ENCODE measurements at regions not wholly inside any gene's neighbourhood (a gene's known extent, or its start where the extent isn't known, plus 50 kb on each side); places are given as distances from the start of the nearest gene placed in this dataset.

- H4K8ac ChIP-seq (replicated peaks; ENCODE audit: insufficient read length, low read depth, low read length) = no peak overlapping the region
- H3K79me2 ChIP-seq (ENCODE audit: insufficient read depth, low read length) = no peaks in the 10 kb centered on the region
- Mint-ChIP-seq H3K27ac (no peak overlapping the region), H3K4me3 (no peak overlapping the region), H3K4me1 (peaks cover 6% of the 10 kb centered on the region in 2 experiments; a peak in 3 of 4 replicates), H3K27me3 (ENCODE audit: low read depth) (no peaks in the 10 kb centered on the region), H3K9me3 (no peaks in the 10 kb centered on the region; a peak in 1 of 5 replicates), H3K36me3 (ENCODE audit: insufficient read depth in 1 of 3, low read depth in 3 of 3) (no peaks in the 10 kb centered on the region)
- H2BK120ac ChIP-seq (ENCODE audit: low read depth, low read length, poor library complexity, severe bottlenecking) = no peak overlapping the region
- H2BK20ac ChIP-seq (ENCODE audit: low read depth, low read length, poor library complexity, severe bottlenecking) = no peak overlapping the region
- no peak overlapping the region for H3K56ac ChIP-seq (ENCODE audit: insufficient read length, low read depth, low read length)
- H3T11ph ChIP-seq (ENCODE audit: low read length) = no peak overlapping the region
- H3K4ac ChIP-seq (ENCODE audit: low read depth, low read length) = no peak overlapping the region
- H3K23me2 ChIP-seq (ENCODE audit: insufficient read length, low read depth, low read length, poor library complexity, severe bottlenecking) = no peaks in the 10 kb centered on the region
- H3K9ac ChIP-seq (ENCODE audit: extremely low read depth, insufficient read length, low read length) = no peak overlapping the region
- WGBS (ENCODE audit: extremely low coverage, insufficient read length, low lambda C conversion rate) = no CpG with 5 or more reads among the region's 1 CpG
- no peak overlapping the region for H3K18ac ChIP-seq (ENCODE audit: insufficient read length, low read depth, low read length)
- H4K20me1 ChIP-seq (ENCODE audit: control insufficient read depth, insufficient read depth, insufficient read length) = no peaks in the 10 kb centered on the region
- no peak for DNase-seq
- H2BK12ac ChIP-seq (ENCODE audit: insufficient read length, low read depth, low read length) = no peak overlapping the region
- no peaks in the 10 kb centered on the region for H3K27me3 ChIP-seq (ENCODE audit: insufficient read depth, low read length)
- H2AFZ ChIP-seq (ENCODE audit: low read length) = no peak overlapping the region
- H4K5ac ChIP-seq (ENCODE audit: insufficient read length, low read depth, low read length) = no peak overlapping the region
- H3K23ac ChIP-seq (ENCODE audit: insufficient read length, low read depth, low read length) = no peak overlapping the region
- H3K79me1 ChIP-seq (ENCODE audit: insufficient read depth, low read depth, low read length, poor library complexity, severe bottlenecking) = no peaks in the 10 kb centered on the region
- no peak overlapping the region for H2BK15ac ChIP-seq (ENCODE audit: low read depth, low read length)
- H3K9me3 ChIP-seq (ENCODE audit: control insufficient read depth, low read depth, low read length) = no peaks in the 10 kb centered on the region
- no peak overlapping the region for H3K14ac ChIP-seq (ENCODE audit: insufficient read depth, low read length)
- H2BK5ac ChIP-seq (ENCODE audit: insufficient read length, low read length) = no peak overlapping the region
- no peak overlapping the region for H2AK5ac ChIP-seq (ENCODE audit: insufficient read length, low read length)
- no peak overlapping the region for H3K4me2 ChIP-seq (ENCODE audit: insufficient read depth, insufficient read length, low read length)
- H3K27ac ChIP-seq (ENCODE audit: insufficient read length, low read depth, low read length) = no peak overlapping the region
- H4K91ac ChIP-seq (ENCODE audit: insufficient read length, low read depth, low read length) = no peak overlapping the region
- no peak for TF ChIP-seq CTCF (conservative IDR thresholded peaks at IDR 0.05)
- no peaks in the 10 kb centered on the region for H3K4me1 ChIP-seq (ENCODE audit: insufficient read depth, low read length)
These were observed 642.2 kb downstream of the DIAPH3 start for GRCh38 chr13:59521549-59521948.
